Fibroblast of the aortic adventitia (primary cell): ENCODE measurements at regions not wholly inside any gene's neighbourhood (a gene's known extent, or its start where the extent isn't known, plus 50 kb on each side); places are given as distances from the start of the nearest gene placed in this dataset.

Source experiments
- DNase-seq: peaks from one replicate; pipeline ENCODE4 v3.0.0-alpha.2; 2010; ENCODE audit warnings: low read depth
- H3K4me3 ChIP-seq: 2 replicates; pipeline ENCODE4 v1.5.1; 2011; ENCODE audit warnings: low read depth, mild to moderate bottlenecking, control low read depth, low read length, moderate library complexity
- CTCF ChIP-seq: IDR thresholded peaks from 2 replicates; pipeline ENCODE4 v1.5.1; 2011; ENCODE audit warnings: mild to moderate bottlenecking, low read length, control low read depth, inconsistent platforms; ENCODE audit not compliant: insufficient read depth

DNA sequence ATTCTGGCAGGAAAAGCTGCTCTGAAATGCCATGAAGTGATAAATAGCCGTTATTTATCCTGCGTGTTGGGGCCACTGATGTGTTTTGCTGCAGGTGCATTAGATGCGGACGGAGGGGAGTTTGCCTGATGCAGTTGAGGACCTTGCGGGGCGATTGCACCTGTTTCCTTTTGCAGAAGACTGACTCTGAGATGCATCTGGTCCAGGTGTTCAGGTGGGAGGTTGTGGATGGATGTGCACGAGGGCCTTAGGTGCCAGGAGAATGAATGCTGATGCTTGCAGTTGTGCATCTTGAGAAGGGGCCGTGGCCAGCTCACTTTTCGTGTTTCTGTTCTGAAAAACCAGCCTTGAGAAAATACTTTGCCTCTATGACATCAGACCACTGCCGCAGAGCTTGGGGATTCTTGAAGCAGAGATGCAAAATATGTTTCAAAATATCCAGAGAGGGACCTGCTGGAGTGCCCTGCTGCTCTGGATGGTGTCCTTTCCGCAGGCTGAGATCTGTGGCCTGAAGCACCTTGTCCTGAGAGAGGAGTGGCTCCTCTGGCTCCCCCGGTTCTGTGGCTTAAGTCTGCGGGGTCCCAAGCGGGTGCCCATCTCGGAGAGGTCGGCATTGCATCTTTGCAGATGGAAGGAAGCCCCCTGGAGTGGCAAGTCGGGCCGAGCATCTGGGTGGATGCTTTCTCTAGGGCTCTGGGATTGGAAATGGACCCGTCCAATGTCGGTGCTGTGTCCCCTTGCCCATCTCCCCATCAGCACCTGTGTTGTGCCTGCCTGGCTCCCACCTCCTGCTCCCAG, 1031.1 kb downstream of the TBC1D22A start:
- DNase-seq = no peak
- H3K4me3 ChIP-seq = no peak overlapping the region
- no peak for TF ChIP-seq CTCF

- no peak overlapping the region for H3K4me3 ChIP-seq
- no peak for DNase-seq
- no peak for TF ChIP-seq CTCF
These were observed 1026.7 kb downstream of the TBC1D22A start for GRCh38 chr22:47789171-47789570.

- H3K4me3 ChIP-seq = no peak overlapping the region
- no peak for DNase-seq
- no peak for TF ChIP-seq CTCF
These were observed 1026.0 kb downstream of the TBC1D22A start for GRCh38 chr22:47788461-47788860.

- no peak overlapping the region for H3K4me3 ChIP-seq
- DNase-seq = no peak
- TF ChIP-seq CTCF = no peak
These were observed 1025.2 kb downstream of the TBC1D22A start for GRCh38 chr22:47787501-47788227.

- no peak overlapping the region for H3K4me3 ChIP-seq
- no peak for DNase-seq
- no peak for TF ChIP-seq CTCF
These were observed 1024.3 kb downstream of the TBC1D22A start for GRCh38 chr22:47786650-47787290.

DNA sequence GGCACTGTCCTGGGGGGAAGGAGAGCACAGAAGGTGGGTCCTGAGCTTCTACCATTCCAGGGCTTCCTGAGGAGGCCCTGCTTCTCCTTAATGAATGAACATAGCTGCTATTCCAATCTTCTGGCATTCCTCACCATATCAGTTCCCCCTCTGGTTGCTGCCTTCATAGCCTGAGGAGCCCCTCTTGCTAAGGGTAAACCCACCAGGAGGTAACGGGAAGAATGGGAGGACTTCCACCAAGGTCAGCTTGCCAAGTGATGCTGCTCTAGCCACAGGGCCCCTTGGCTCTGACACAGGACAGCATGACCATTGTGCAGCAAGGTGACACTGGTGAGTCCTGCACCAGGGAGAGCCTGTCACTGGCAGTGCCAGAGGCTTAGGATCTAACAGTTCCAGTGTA, 1022.5 kb downstream of the TBC1D22A start:
- no peak overlapping the region for H3K4me3 ChIP-seq
- no peak for TF ChIP-seq CTCF
- no peak for DNase-seq
